ENCODE measurements at regions not wholly inside any gene's neighbourhood (a gene's known extent, or its start where the extent isn't known, plus 50 kb on each side); places are given as distances from the start of the nearest gene placed in this dataset.
A peak's percentile ranks its signal among the peaks of the same experiment; 100 is the strongest.

DNA sequence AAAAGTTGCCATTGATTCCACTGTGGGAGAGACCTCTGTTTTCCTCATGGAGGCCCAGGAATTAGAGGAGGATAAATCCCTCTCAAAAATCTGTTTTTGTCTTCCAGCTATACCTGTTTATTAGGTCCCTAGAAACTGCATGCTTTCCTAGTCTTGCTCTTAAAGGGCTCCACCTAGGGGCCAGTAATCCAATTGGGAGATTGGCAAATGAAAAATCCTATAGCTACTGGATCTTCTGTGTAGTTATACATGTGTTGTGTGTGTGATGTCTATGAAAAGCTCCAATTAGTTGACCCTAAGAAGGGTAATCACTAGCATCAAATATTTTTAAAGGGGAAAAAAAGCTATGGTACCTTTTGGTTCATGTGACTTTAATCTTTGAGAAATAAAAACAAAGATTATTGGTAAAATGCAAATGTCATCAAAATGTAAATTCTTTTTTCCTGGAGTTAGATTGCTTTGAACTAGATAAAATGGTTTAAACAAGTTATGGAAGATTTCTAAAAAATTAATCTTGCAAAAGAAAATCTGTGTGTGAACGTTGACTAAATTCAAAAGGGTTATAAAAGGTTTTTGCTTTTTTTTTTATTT lies 63.4 kb upstream of the C1QTNF9B start:
- no peaks in the 10 kb centered on the region for H3K27me3 ChIP-seq
- no peak overlapping the region for H3K4me3 ChIP-seq
- WGBS, 2 donors = 71 to 86% methylated on average over 1 of the region's 1 CpG
- intact Hi-C loops (cut with DNase I; ENCODE audit: low total_unique reads) = no loop called here
- DNase-seq = no peak
- H3K4me1 ChIP-seq = peaks cover 7% of the 10 kb centered on the region
- H3K36me3 ChIP-seq (ENCODE audit: low read depth, missing control alignments) = no peaks in the 10 kb centered on the region
- peak overlapping the region in 1 of 2 donors; percentile 50 for H3K27ac ChIP-seq
- TF ChIP-seq POLR2A (IDR thresholded peaks at IDR 0.05) = no peak
- TF ChIP-seq, protein P1, sequence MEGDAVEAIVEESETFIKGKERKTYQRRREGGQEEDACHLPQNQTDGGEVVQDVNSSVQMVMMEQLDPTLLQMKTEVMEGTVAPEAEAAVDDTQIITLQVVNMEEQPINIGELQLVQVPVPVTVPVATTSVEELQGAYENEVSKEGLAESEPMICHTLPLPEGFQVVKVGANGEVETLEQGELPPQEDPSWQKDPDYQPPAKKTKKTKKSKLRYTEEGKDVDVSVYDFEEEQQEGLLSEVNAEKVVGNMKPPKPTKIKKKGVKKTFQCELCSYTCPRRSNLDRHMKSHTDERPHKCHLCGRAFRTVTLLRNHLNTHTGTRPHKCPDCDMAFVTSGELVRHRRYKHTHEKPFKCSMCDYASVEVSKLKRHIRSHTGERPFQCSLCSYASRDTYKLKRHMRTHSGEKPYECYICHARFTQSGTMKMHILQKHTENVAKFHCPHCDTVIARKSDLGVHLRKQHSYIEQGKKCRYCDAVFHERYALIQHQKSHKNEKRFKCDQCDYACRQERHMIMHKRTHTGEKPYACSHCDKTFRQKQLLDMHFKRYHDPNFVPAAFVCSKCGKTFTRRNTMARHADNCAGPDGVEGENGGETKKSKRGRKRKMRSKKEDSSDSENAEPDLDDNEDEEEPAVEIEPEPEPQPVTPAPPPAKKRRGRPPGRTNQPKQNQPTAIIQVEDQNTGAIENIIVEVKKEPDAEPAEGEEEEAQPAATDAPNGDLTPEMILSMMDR (IDR thresholded peaks at IDR 0.05) = peak in 2 of 3 experiments; percentile 23 to 30
- H3K9me3 ChIP-seq = no peaks in the 10 kb centered on the region

DNA sequence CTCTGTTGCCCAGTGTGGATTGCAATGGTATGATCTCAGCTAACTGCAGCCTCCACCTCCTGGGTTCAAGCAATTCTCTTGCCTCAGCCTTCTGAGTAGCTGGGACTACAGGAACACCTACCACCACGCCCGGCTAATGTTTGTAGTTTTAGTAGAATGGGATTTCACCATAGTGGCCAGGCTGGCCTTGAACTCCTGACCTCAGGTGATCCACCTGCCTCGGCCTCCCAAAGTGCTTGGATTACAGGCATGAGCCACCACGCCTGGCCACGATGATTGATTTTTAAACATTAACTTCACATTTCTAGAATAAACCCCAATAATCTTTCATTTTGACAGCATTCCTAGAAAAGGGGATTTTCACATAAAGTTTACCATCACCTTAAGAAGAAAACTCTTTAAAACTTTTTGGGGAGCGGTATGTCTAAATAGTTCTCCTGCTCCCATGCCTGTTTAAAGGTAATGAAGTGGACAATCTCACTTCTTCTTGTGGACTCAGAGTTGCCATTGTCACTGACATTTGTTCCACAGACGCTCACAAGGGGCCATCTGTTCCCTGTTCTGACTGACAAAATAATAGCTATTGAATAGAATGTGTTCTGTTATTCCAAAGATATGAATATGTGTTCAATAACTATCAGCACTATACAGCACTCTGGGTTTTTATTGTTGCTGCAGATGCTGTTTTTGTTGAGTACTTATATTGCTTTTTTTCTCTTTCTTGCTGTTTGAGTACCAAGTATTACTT lies 66.1 kb upstream of the C1QTNF9B start:
- intact Hi-C loops (cut with DNase I; ENCODE audit: low total_unique reads) = no loop called here
- WGBS, 2 donors = 92 to 94% methylated on average over 7 of the region's 7 CpGs
- no peak for DNase-seq
- Histone ChIP-seq H3K36me3 (ENCODE audit: low read depth, missing control alignments) (no peaks in the 10 kb centered on the region), H3K27ac (no peak overlapping the region), H3K4me3 (no peak overlapping the region), H3K27me3 (no peaks in the 10 kb centered on the region), H3K4me1 (peaks cover 11% of the 10 kb centered on the region), H3K9me3 (no peaks in the 10 kb centered on the region)
- TF ChIP-seq POLR2A (IDR thresholded peaks at IDR 0.05) = no peak
- TF ChIP-seq, protein P1 (IDR thresholded peaks at IDR 0.05) = no peak

DNA sequence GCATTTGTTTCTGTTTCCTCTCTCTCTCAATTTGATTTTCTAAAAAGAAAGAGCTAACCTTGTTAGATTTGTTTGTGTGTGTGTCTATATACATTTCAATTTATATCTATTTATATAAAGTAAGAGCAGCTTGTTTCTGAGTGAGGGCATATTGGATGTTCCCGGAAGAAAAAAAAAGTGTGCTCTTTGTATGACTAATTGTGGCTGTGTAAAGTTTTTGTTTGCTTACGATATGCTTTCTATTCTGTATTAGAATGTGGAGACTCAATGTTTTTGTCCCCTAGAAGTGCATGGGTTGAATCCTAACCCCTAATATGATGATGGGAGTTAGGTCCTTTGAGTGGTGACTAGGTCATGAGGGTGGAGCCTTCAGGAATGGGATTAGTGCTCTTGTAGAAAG lies 66.6 kb upstream of the C1QTNF9B start:
- H3K27me3 ChIP-seq = no peaks in the 10 kb centered on the region
- H3K9me3 ChIP-seq = no peaks in the 10 kb centered on the region
- 74 to 81% methylated on average over 2 of the region's 2 CpGs for WGBS, 2 donors
- intact Hi-C loops (cut with DNase I; ENCODE audit: low total_unique reads) = no loop called here
- H3K4me1 ChIP-seq = peaks cover 11% of the 10 kb centered on the region
- no peak for DNase-seq
- TF ChIP-seq, protein P1 (IDR thresholded peaks at IDR 0.05) = no peak
- no peaks in the 10 kb centered on the region for H3K36me3 ChIP-seq (ENCODE audit: low read depth, missing control alignments)
- H3K27ac ChIP-seq = no peak overlapping the region
- H3K4me3 ChIP-seq = no peak overlapping the region

DNA sequence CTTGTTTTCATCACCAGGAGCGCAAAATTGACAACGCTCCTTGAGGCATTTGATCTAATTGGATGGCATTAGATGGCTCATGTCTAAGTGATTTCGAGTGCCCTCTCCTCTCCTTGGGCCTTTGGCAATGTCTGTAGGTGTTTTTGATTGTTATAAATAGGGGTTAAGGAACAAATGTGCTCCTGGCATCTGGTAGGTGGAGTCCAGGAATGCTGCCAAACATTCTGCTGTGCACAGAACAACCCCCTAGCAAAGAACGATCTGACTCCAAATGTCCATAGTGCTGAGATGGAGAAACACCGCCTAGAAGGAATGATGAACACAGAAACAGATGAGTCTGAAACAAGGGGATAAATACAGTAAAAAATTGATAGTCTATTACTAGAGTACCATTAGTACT lies 68.0 kb upstream of the C1QTNF9B start:
- TF ChIP-seq, protein P1 (IDR thresholded peaks at IDR 0.05) = no peak
- TF ChIP-seq POLR2A (IDR thresholded peaks at IDR 0.05) = no peak
- no peak overlapping the region for H3K27ac ChIP-seq
- H3K27me3 ChIP-seq = no peaks in the 10 kb centered on the region
- WGBS, 2 donors = 73 to 74% methylated on average over 5 of the region's 5 CpGs
- H3K4me3 ChIP-seq = no peak overlapping the region
- peaks cover 9% of the 10 kb centered on the region for H3K4me1 ChIP-seq
- DNase-seq = no peak
- H3K9me3 ChIP-seq = no peaks in the 10 kb centered on the region
- intact Hi-C loops (cut with DNase I; ENCODE audit: low total_unique reads) = no loop called here
- H3K36me3 ChIP-seq (ENCODE audit: low read depth, missing control alignments) = no peaks in the 10 kb centered on the region

All from testis (tissue), 2 donors.